ENCODE measurements at regions not wholly inside any gene's neighbourhood (a gene's known extent, or its start where the extent isn't known, plus 50 kb on each side); places are given as distances from the start of the nearest gene placed in this dataset.

DNA sequence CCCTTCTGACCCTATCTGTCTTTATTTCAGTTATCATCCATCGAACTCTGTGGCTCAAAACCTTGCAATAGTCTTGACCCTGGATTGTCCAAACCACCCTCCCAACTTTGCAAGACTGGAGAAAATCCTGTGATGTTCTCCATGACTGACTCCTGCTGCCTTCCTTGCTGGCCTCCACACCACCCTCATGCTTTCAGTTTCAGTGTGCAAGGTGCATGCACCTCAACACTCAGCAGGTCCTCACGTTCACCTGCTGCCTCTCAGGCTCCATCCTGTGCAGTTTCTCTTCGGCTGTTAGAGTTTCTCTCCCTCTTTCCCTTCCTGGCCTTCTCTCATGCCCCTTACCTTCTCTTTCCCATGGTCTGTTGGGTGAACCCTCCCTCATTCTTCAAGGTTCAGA, 59.4 kb upstream of the ASIC2 start:
- DNase-seq: no peak

GRCh38 chr17:33356266-33356665, 63.2 kb upstream of the ASIC2 start:
- no peak for DNase-seq

GRCh38 chr17:33363475-33363874, 70.4 kb upstream of the ASIC2 start:
- no peak for DNase-seq

- DNase-seq: no peak
These were observed 73.9 kb upstream of the ASIC2 start for GRCh38 chr17:33366960-33367359.

DNA sequence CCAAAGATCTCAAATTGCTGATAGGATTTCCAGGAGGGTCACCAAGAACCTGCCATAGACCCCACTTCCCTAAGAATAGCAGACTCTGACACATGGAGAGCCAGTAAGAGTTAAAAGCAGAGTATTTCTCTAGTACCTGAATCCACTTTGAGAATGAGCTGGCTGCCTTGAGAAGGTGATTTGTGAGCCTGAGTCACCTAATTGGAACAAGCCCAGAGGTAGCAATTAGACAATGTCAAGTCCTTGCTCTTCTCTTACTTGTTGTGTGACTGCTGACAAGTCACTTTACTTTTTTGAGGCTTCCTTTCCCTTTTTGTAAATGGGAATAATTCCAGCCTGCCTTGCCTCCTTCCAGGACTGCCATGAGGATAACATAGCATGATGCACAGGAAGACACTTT, 76.1 kb upstream of the ASIC2 start:
- DNase-seq: no peak

GRCh38 chr17:33369876-33370275, 76.8 kb upstream of the ASIC2 start:
- no peak for DNase-seq

- no peak for DNase-seq
These were observed 77.3 kb upstream of the ASIC2 start for GRCh38 chr17:33370401-33370800.

DNA sequence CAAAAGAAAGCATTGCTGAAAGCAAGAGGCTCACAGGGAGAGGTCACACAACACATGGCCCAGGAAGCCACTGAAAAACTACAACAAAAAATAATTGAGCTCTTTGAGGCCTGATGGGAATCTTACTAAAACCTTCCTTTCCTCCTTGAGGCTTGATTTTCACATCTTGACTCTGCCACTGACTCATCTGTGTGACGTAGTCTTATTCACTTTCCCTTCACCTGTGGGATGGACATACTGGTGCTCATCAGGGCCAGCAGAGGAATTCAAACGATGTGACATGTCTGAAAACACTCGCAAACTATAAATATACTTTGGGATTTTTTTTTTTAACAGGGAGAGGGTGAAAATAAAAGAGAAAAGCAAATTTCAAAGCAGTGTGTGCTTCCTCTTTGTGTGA, 78.3 kb upstream of the ASIC2 start:
- no peak for DNase-seq

DNA sequence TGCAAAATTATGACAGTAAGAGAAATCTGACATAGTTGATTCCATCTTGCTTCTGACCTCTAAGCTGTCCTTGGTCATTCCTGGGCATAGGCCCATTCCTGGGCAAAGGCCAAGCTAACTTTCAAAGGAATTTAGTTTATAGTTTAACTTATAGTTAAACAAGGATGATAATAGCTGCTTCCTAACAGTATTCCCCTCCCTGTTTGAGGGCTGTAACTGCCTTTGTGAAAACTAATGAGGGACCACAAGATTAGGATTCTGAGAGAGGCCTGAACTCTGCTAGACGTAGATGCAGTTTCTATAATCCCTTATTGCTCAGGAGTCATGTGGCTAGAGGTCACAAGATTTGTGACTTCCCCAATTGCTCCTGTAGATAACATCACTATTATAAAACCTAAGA, 80.2 kb upstream of the ASIC2 start:
- DNase-seq: no peak

DNA sequence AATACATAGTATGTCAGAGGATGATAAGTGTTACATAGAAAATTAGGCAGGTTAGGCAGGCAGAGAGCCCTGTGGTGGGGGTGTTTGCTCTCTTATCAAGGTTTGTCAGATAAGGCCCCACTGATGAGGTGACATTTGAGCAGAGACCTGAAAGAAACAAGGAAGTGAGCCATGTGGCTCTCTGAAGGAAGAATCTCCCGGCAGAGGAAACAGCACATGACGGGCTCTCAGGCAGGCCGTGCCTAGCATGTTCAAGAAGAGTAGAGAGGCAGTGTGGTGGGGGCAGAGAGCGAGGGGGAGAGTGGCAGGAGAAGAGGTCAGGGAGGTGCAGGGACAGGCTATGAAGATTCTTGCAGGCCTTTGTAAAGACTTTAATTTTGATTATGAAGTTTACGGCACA, 82.0 kb upstream of the ASIC2 start:
- DNase-seq: no peak

- DNase-seq: no peak
These were observed 82.7 kb upstream of the ASIC2 start for GRCh38 chr17:33375783-33376182.

GRCh38 chr17:33377837-33378595, 84.9 kb upstream of the ASIC2 start:
- DNase-seq: no peak

GRCh38 chr17:33381201-33381600, 88.1 kb upstream of the ASIC2 start:
- no peak for DNase-seq

DNA sequence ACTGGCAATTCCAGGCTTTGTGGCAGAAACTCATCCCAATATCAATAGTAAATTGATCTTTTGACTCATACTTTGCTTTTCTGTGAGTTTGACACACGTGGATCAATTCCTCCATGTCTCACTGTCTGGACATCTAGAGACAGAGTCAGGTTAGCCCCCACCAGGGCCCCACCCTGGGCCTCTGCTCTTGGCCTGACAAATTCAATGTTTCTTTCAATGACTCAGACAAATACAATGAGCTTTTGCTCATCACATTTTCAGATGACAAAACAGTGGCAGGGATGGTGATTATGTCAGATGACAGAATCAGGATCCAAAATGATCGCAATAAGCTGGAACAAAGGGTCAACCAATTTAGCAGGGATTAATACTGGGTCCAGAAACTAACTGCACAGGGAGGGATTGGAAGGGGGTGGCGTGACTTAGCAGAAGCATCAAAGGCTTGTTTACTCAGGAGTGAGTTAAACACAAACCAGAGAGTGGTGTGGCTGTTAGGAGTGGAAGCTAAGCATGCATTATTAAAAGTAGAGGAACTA, 90.5 kb upstream of the ASIC2 start:
- DNase-seq: no peak

DNA sequence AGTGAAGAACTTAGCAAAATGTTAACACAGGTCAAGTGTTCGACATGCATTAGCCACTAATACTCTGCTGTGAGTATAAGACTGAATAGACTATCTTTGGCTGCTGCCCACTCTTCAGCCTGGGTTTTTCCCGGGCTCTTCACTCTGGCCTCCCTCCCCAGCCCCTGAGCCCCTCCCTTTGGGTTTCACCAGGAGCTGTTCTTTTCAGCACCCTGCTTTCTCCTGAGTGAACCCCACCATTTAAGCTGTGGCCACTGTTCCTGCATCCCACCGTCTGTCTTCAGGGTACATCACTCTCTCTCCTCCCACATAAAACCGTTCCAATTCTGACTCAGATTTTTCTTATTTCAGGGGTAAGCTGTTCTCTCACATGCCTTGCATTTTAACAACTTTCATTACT, 92.0 kb upstream of the ASIC2 start:
- no peak for DNase-seq

- DNase-seq: no peak
These were observed 92.6 kb upstream of the ASIC2 start for GRCh38 chr17:33385713-33386112.

DNA sequence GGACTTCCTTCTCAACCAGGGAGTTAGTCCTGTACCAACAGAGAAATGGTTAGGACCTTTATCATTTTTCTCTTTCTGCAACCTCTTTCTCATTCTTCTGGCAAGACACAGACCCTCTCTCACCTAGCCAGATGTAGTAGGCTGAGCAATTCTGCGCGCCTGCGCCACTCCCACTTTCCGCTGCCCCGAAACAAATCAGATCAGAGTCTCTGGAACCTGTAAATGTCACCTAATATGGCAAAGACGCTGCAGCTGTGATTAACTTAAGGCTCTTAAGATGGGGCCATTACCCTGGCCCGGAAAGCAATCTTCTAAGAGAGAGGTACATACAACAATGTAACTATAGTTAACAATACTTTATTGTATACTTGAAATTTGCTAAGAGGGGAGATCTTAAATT, 94.3 kb upstream of the ASIC2 start:
- no peak for DNase-seq

DNA sequence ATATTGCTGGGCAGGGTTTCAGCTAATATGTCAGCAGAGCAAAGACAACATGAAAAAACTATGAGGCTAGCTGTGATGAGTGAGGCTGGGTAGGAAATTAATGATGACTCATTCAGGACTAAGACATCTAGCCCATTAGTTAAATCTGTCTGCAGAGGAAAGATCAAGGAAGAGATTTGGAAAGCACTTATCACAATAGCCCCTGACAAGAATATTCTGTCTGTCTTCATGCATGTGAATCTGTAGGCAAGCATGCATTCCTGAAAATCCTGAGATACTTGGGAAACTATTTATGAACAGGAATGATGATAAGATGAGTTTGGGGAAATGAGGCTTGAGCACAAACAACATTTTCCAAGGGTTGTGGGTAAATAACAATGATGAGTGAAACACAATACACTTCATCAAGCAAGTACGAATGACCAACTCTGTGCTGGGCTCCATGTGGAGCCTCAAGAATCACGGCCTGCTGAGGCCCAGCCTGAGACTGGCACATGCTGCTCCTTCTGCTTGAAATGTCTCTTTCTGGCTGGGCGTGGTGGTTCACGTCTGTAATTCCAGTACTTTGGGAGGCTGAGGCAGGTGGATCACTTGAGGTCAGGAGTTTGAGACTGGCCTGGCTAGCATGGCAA, 96.5 kb upstream of the ASIC2 start:
- DNase-seq: no peak

- no peak for DNase-seq
These were observed 97.5 kb upstream of the ASIC2 start for GRCh38 chr17:33390479-33391176.

DNA sequence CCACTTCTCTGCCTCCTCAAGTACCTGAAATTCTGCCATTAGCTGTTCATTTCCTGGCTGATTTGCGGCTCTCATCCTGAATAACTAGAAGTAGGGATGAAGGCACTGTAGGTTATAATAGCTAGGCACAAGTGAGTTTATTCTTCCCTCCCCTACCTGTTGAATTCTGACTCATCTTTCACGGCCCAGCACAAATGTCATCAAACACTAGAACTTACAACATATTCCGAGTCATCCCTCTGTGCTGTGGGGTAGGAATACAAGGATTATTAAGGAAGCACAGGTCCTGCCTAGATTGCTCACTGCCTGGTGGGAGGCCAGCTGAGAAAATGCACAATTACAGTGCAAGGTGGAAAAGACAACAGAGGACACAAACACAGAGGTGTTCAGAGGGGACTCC, 103.7 kb upstream of the ASIC2 start:
- no peak for DNase-seq

DNA sequence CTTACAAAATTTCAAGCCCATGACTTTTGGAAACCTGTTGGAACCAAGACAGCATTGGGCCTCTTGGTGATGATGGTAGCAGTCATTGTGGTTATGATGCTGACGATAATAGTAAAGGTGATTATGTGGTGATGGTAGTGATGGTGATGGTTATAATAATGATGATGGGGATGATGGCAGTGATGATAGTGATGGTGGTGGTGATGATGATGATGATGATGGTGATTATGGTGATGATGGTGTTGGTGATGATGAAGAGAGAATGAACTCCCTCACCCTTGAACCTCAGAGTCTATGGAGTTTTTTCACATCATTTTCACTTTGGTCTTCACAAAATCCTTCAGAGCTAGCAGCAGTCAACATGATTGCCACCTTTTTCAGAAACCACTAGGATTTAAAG, 105.3 kb upstream of the ASIC2 start:
- DNase-seq: no peak

DNA sequence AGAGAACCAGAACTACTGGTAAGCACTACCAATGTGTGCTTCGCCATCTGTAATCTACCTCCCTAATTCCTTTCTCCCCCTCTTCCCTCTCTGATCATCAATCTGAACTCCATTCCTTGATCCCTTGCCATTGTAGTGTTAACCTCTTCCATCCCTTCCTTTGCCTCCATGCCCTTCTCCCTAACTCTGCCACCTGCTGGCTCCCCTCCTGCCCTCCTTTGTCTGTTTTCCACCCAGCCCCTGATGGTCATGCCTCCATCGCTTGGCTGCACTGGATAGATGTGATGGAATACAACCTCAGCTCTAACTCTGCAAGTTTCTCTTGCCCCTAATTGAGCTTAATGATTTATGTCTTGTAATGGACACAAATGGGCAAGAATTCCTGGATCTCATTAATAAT, 108.2 kb upstream of the ASIC2 start:
- no peak for DNase-seq

GRCh38 chr17:33403194-33403593, 110.1 kb upstream of the ASIC2 start:
- no peak for DNase-seq

All from CD4-positive, alpha-beta T cell treated with Interferon gamma for 1 hour (primary cell).